ENCODE measurements at regions not wholly inside any gene's neighbourhood (a gene's known extent, or its start where the extent isn't known, plus 50 kb on each side); places are given as distances from the start of the nearest gene placed in this dataset.

GRCh38 chr18:77737405-77737804 lies 487.8 kb downstream of the GALR1 start:
- TF ChIP-seq POLR2A (IDR thresholded peaks at IDR 0.05; ENCODE audit: extremely low read depth, insufficient read length) (no peak), CTCF (IDR thresholded peaks at IDR 0.05; ENCODE audit: low read depth, low read length) (no peak), MAX (IDR thresholded peaks at IDR 0.05; ENCODE audit: low read depth, low read length) (no peak)
